ENCODE measurements at regions not wholly inside any gene's neighbourhood (a gene's known extent, or its start where the extent isn't known, plus 50 kb on each side); places are given as distances from the start of the nearest gene placed in this dataset.
"Not testable (repeated sequence)": the region's sequence is repeated elsewhere in the genome, so short reads cannot be mapped to it uniquely, and the experiment has no call there.

DNA sequence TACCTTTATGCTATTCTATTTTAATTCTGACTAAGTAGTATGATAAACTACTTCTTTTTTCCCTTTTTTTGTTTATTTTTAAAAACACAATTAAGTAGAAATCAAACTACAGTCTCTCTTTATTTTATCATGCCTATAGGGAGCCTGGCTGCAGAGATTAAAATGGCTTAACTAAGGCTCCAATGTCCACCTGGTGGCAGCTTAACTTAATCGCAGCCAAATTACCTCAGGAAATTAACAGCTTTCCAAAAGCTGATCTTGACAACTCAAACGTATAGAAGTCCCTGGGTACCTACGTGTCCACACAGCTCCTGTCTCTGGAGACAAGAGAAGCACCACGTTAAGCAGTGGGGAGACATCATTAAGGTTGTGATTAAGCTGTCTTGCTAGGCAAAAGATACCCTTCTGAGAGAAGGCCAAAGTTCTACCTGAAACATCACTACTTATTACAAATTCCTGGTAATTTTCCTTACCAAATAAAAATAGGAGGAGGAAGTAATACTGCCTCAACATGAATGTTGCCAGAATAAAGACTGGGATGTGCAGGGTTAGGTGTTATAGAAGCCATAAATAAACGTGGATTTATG lies 63.2 kb upstream of the SNX19 start:
- DNase-seq (ENCODE audit: low read depth) = peak; percentile 49

DNA sequence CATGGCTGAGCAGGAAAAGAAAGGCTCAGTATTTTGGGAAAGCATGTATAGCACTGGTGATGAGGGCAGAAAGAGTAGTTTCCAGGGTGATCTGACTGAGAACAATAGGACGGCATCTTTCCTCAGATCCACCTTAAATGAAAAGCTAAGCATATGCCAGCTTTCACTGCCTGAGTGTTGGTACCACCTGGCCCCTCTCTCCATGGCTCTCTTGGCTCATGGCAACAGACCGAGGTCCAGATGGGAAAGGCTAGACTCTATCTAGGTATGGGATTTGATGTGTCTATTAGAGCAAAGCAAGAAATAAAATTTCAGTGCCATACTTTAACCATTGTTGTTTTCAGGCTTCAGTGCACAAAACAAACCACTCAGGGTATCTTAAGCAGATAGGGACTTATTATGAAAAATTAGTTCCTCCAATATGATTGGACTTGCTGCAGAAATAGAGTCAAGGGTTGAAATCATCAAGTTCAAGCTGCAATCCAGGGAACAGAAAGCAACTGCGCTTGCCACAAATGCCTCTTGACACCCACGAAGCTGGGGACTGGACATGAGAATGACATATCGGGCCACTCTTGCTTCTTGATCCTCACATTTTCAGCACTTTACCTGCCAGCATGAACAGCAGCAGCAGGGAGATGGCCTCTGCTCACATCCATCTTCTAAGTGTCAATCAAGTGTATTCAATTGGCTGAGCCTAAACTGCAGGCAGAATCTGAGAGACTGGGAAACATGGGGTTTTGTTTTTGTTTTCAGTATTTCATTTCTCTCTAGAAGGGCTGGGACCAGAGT lies 64.0 kb upstream of the SNX19 start:
- DNase-seq (ENCODE audit: low read depth) = no peak

DNA sequence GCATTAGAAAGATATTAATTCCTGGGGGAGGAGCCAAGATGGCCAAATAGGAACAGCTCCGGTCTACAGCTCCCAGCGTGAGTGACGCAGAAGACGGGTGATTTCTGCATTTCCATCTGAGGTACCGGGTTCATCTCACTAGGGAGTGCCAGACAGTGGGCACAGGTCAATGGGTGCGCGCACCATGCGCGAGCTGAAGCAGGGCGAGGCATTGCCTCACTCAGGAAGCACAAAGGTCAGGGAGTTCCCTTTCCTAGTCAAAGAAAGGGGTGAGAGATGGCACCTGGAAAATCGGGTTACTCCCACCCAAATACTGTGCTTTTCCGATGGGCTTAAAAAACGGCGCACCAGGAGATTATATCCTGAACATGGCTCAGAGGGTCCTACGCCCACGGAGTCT lies 68.0 kb upstream of the SNX19 start:
- DNase-seq (ENCODE audit: low read depth) = not testable (repeated sequence)

DNA sequence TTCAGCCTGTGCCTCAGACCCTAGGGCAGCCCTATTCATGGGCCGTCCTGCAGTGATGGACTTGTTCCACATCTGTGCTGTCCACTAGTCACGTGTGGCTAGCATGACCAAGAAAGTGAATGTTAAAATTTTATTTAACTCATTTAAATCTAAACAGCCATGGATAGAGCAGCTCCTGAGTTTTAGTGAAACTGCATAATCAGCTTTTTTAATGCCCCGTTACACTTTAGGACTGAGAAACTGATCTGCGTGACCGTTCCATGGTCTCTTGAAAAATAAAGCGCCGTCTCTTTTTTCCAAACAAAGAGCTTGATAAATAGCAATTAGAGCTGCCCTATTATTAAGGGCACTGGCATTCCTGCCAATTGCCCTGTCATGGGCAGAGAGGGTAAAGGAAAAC lies 76.5 kb upstream of the SNX19 start:
- no peak for DNase-seq (ENCODE audit: low read depth)

DNA sequence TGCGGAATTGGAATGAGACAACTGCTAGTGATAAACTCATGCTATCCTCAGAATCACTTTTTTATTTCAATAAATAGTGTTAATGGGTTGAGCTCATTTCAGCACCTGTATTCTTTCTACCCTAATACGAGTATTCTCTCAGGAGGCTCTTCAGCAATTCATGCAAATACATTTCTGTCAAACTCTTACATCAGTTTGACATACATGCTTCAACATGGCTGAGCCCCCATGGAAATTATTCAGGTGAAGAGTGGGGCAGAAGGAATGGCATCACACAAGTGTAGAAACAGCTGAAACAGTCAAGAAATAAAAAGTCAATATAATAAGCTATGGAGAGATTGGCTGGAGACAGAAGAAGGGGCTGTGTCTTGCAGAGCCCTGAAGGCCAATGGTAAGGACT lies 77.8 kb upstream of the SNX19 start:
- DNase-seq (ENCODE audit: low read depth) = no peak

DNA sequence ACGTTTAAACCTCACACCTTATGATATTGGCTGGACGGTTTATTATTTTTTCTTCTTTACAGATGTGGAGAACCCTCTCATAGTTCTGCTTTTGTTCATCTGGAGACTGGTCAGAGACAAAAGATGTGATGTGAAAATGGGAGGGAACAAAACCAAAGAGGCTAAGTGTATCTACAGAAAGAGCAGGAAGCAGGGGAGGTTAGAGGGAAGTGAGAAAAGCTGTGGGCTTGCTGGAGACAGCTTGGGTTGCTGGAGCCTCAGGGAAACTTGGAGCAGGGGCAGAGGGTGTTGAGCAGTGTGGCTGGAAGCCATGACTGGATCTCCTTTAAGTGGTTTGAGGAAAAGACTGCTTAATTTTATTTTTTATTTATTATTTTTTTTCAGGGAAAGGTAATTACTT lies 79.0 kb upstream of the SNX19 start:
- DNase-seq (ENCODE audit: low read depth) = no peak

DNA sequence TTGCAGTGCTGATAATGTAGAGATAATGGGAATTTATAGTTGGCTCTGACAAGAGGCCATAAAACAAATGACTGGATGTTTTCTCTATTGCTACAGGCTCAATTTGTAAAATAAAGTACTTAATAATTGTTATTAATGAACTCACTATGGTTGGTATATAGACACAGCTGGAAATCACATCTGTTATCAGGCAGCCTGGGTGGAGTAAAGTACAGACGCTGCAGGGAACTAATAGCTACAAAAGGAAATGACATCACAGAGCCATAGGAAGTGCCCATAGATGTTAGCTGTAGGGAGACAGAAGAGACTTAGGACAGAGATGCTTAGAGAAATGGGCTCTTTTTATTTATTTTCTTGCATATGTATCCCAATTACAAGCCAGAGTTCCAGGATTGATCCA lies 81.0 kb upstream of the SNX19 start:
- DNase-seq (ENCODE audit: low read depth) = no peak

DNA sequence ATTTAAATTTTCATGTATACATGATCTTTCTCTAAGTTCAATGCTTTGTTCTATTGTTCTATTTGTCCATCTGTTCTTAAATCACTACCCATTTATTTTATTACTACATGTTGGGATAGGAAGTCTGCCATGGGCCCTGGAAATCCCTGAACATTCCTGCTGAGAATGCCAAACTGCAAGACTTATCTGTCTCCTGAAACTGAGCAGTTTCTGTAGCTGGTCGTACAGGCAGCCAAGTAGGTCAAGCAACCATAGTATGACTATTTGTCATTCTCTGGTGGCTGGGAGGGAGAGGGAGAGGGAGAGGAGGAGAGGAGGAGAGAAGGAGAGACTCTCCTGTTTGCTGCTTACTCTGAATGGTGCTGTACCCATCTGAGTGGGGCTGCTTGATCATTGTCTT lies 82.8 kb upstream of the SNX19 start:
- DNase-seq (ENCODE audit: low read depth) = peak; percentile 53

DNA sequence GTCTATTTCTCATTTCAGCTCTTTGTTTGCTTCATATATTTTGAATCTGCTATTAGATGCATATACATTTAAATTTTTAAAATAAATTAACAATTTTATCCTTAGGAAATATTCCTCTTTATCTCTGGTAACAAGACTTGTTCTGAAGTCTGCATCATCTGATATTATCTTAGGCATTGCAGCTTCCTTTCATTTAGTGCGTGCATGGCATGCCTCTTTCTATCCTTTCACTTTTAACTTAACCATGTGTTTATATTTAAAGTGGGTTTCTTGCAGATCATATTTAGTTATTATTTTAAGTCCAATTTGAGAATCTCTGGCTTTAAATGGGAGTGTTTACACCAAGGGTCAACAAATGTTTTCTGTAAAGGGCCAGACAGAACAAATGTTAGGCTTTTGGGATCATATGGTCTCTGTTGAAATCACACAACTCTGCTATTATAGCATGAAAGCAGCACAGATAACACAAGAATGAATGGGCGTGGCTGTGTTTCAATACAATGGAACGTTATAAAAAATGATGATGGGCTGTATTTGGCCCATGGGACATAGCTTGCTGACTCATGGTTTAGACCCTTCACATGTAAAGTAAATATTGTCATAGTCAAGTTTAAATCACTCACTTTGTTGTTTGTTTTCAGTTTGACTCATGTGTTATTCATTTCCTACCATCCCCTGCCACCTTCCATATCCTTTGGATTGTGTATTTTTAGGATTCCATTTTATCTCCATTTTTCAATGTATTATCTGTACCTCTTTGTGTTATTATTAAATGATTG lies 83.9 kb upstream of the SNX19 start:
- DNase-seq (ENCODE audit: low read depth) = peak; percentile 94

DNA sequence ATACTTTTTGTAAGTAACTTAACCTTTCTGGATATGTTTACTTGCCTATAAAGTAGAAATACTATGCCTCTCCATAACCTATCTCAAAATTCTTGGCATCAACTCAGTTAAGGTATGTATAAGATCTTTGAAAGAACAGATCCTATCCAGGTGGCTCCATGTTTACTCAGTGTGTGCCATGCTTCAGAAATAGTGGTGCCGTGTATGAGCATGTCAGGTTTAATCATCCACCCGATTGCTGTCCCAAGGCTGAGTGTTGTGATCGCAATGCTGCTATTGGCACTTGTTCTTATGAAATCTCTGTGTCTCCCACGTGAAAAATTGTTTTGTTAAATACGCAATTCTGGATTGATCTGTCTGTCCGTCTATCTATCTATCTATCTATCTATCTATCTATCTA lies 85.9 kb upstream of the SNX19 start:
- no peak for DNase-seq (ENCODE audit: low read depth)

DNA sequence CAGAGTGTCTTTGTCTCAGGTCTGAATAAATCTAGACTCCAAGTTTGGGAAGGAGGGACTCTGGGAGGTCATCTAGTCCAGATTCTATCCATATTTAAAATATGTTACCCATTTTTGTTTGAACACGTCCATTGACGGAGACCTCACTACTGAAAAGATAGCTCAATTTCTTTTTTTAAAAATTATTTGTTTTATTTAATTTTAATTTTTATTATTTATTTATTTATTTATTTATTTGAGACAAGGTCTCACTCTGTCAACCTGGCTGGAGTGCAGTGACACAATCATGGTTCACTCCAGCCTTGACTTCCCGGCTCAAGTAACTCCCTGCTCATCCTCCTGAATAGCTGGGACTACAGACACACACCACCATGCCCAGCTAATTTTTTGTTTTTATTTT lies 89.5 kb upstream of the SNX19 start:
- no peak for DNase-seq (ENCODE audit: low read depth)

DNA sequence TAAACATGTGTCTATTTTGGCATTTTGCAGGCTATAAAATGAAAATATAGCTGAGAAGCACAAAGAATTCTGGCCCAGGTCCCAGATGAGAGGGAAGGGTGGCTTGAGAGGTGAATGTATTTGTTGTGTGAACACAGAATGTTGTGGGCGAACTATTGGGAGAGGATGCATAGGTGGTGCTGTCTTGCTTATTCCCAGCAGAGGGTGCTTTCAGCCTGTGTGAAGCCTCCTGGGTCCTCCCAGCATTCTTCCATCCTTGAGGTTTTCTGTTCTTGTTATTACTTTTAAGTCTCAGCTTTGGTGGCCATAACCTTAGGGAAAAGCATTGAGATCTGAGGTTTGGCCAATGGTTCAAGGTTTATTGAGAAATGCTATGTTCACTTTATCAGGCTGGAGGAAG lies 108.7 kb upstream of the SNX19 start:
- peak; percentile 65 for DNase-seq (ENCODE audit: low read depth)

DNA sequence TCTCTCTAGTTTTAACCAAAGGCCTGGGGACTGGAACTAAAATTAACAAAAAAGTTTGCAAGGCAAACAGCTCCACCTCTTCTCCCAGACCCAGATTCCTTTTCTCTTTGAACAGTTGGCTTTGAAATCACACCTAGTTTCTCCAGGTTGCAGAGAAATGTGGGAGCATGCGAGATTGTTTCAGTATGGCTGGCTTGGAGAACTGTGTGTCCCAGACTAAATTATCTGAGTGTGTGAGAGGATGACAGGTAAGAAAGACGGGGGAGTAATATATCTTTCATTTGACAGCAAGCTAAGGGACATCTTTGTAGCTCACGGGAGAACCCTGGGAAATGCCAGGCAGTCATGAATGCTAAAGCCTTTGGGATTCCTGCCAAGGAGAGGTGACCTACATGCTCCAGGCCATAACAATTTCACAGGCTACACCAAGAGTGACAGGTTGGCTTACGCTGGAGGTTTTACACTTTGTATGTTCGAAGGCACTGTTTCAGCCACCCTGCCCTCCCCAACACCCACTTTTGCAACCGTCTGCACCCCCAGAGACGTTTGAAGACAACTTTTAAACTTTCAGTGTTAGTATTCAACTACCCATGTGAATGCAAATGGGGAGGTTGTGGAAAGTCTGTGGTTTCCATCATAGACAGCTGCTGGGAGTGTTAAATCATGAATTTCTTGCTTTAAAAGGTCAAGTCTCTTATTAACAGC lies 109.3 kb upstream of the SNX19 start:
- no peak for DNase-seq (ENCODE audit: low read depth)

DNA sequence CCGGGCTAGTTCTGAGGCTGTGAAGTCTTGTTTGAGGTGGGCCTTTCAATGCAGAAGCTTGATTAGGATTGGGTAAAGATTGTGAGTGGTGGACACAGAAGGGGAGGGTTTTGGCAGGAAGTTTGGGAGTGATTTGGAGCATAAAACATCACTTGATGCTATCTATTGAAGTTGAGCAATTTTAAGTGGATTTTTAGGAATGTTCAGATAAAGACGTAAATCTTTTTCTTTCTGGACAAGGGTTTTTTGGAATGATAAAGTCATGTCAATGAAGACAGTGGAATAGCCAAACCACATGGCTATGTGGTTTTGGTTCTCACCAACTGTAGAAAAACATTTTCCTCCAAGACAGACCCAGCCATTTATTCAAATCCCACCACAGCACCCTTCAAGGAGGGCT lies 111.2 kb upstream of the SNX19 start:
- DNase-seq (ENCODE audit: low read depth) = no peak

DNA sequence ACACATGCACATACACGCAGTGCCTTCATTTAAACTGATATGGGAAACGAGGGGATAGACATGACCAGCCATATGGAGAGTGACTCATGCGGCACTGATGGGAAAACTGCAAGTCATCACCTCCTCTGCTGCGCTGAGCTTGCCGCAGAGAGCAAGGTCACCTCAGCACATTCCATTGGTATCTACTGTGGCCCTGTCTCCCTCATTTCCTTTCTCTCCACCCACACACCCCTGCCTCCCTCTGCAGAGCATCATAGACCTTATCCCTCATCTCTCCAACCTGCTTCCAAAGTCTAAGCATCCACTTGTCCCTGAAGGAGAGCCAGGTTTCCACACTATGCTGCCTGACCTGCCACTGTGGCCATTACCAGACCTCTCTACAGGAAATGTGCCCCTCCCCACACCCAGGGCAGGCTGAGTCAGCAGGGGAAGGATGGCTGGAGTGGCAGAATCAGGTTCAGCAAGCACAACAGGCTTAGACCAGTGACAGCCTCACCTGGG lies 116.9 kb upstream of the SNX19 start:
- peak; percentile 95 for DNase-seq (ENCODE audit: low read depth)

DNA sequence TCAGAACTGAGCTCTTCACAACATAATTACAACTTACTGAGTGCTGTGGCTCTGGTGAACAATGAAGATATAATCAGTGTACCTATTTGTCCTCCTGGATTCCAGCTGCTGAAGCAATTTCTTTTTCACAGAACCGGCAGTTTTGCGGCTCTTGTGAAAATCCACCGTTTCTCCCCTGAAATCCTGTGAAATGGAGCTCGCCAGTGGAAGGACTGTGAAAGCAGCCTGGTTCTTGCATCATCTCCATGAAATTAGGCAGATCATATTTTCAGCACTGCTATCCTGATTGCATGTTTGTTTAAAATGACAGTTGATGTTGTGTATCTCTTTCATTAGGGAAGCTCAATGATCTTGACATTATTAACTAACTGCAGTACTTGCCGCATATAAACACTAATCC lies 120.2 kb upstream of the SNX19 start:
- no peak for DNase-seq (ENCODE audit: low read depth)

DNA sequence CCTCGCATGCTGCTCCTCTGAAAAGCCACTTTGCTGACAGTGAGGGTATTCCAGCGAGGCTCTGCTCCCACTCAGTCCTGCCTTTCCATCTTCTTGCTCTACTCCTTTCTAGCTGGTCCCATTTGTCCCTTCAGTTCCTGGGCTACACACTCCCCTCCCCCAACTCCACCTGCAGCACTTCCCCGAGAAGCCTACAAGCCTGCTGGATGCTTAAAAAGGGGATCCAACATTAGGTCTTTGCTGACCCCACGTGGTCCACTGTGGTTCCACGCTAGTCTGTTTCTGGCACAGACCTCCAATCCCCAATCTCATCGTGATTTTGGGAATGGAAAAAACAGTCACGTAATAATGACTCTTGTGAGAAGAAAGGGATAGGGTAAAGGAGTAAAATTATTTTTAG lies 121.6 kb upstream of the SNX19 start:
- no peak for DNase-seq (ENCODE audit: low read depth)

DNA sequence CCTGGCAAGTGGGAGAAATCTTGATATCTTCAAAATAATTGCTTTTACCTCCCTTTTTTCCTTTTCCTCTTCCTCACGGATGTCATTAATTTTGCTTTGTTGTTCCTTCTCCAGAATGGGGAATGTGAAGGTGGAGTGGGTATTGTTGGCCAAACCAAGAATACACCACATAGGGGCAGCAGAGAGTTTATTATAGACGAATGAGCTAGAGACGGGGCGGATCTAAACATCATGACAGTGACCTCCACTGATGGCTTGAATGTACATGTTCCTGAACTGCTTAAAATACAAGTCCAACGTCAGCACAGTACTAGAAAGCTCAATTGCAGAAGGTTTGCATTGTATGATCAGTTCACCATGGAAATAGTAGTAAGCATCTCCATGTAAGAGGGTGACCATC lies 122.3 kb upstream of the SNX19 start:
- DNase-seq (ENCODE audit: low read depth) = peak; percentile 18

DNA sequence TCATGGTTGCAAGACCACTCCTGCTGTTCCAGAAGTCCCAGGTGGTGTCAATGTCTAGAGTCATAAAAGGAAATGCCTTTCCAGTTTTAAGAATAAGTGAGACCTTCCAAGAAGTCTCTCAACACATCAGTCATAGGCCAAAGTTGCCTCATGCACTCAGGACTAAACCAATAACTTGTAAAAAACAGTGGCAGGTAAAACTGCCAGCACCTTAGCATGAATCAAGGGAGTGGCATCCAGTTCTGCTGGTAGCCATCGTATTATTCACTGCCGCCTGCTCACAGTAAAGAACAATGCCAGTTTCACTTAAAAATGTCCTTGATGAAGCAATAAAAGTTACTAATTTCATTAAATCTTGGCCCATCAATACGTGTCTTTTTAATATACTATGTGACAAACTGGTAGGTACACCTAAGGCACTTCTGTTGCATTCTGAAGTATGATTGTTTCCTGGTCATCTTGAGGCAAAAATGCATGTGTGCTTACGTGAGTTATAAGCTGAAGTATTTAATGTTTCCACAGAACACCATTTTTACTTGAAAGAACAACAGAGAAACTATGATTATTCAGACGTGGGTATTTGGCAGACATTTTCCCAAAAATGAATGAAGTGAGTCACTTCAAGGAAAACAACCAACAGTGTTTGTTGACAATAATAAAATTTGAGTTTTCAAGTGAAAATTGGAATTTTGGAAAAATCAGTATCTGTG lies 125.2 kb upstream of the SNX19 start:
- DNase-seq (ENCODE audit: low read depth) = no peak

DNA sequence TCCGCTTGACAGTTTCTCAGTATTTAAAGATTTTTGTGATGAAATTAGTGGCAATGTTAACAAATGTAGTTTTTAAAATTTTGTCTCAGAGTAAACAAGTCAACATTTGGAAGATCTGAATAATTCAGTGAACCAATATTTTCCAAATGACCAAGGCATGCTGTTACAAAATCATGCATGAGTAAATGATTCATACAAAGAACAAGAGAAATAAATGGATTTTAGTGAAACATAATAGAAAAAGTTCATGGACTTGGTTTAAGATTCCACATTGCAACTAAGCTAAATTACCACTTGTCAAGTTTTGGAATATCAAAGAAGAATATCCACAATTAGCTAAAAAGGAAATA lies 125.7 kb upstream of the SNX19 start:
- DNase-seq (ENCODE audit: low read depth) = peak; percentile 11

DNA sequence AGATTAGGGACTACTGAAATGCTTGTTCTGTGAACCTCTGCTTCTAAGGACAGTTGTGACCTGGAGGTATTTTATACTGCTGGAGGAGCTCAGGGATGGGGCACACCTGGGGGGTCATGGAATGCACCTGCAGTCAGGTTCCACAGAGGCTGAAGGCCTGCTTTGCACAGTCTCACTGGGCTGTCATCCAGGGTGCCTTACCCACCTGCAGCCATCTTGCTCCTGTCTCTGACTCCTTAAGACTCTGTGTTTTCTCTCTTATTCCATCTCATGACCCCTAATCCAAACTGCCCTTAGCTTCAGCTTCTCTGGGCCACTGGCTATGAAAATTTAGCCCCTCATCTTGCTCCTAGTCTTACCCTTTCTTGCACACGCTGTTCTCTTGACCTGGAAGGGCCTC lies 127.0 kb upstream of the SNX19 start:
- DNase-seq (ENCODE audit: low read depth) = no peak

DNA sequence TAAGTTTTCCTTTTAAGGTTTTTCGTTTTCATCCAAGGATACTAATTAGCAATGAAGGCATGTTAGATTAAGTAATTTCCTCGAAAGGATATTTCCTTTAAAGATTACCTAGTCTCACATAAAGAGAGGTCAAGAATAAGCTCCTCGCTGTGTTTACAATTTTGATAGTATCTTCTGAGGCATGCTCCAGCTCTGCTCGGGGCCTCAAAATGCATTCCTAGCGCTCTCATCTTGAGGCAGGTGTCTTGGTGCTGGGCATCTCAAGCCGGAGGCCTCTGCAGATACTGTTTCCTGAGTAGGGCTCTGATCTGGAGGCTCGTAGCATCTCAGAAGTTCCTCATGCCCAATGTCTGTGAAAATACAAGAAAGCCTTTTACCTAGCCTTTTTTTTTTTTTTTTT lies 128.6 kb upstream of the SNX19 start:
- DNase-seq (ENCODE audit: low read depth) = no peak

Measured in iris pigment epithelial cell (primary cell).